MG63 (cell line): ENCODE measurements at regions not wholly inside any gene's neighbourhood (a gene's known extent, or its start where the extent isn't known, plus 50 kb on each side); places are given as distances from the start of the nearest gene placed in this dataset.
A peak's percentile ranks its signal among the peaks of the same experiment; 100 is the strongest.

Experiments used
- DNase-seq: peaks from one replicate; pipeline ENCODE4 v3.0.0-alpha.2; 2020
- H3K27me3 ChIP-seq: fragments of 250-450 bp; sonication (Bioruptor Pico); 2 replicates; pipeline ENCODE4 v1.5.1; 2020; ENCODE audit warnings: mild to moderate bottlenecking, moderate library complexity
- H3K36me3 ChIP-seq: fragments of 250-450 bp; sonication (Bioruptor Pico); 2 replicates; pipeline ENCODE4 v1.5.1; 2020; ENCODE audit warnings: mild to moderate bottlenecking, moderate library complexity
- H3K4me3 ChIP-seq: fragments of 250-450 bp; sonication (Bioruptor Pico); 2 replicates; pipeline ENCODE4 v1.5.1; 2020; ENCODE audit warnings: mild to moderate bottlenecking, moderate library complexity
- H3K9me3 ChIP-seq: fragments of 250-450 bp; sonication (Bioruptor Pico); 2 replicates; pipeline ENCODE4 v1.5.1; 2020; ENCODE audit warnings: mild to moderate bottlenecking, moderate library complexity

DNA sequence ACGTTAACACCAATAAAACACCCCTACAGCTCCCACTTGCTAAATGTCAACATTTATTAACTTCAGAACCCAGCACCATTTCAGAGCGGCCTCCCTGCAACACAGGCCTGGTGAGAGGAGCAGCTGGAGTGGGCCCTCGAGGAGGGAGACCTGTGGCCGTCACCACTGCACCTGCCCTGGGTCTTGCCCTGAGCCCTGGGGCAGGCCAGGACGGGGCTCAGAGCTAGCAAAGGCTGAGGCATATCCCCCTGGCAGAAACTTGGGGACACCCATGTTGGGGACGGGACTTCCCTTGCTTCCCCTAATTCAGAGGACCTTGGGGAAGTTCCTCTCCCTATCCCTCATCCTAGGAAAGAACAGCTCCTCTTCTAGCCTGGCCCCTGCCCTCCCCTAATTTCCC is 137.3 kb upstream of the THY1 start:
- H3K36me3 ChIP-seq: no peaks in the 10 kb centered on the region
- H3K4me3 ChIP-seq: no peak overlapping the region
- no peak for DNase-seq
- peaks cover 8% of the 10 kb centered on the region; the same call in 1 of the 2 replicates for H3K9me3 ChIP-seq
- no peaks in the 10 kb centered on the region for H3K27me3 ChIP-seq

DNA sequence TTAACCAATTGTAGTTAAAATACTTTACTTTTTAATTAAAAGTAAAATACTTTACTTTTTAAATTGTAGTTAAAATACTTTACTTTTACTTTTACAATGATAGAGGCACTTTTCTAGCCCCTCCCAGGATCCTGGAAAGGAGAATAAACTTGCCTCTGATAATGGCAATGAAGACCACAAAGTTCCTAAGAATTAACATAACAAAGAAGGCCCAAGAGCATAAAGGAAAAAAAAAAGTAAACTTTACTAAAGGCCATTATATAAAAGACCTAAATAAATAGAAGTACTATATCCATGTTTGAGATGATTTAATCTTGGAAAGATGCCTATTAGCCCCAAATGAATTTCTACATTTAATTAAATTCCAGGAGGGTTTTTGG is 129.1 kb upstream of the THY1 start:
- H3K9me3 ChIP-seq: peaks cover 6% of the 10 kb centered on the region; the same call in 1 of the 2 replicates
- H3K27me3 ChIP-seq: no peaks in the 10 kb centered on the region
- H3K4me3 ChIP-seq: no peak overlapping the region
- DNase-seq: no peak
- H3K36me3 ChIP-seq: no peaks in the 10 kb centered on the region; the same call in 1 of the 2 replicates

DNA sequence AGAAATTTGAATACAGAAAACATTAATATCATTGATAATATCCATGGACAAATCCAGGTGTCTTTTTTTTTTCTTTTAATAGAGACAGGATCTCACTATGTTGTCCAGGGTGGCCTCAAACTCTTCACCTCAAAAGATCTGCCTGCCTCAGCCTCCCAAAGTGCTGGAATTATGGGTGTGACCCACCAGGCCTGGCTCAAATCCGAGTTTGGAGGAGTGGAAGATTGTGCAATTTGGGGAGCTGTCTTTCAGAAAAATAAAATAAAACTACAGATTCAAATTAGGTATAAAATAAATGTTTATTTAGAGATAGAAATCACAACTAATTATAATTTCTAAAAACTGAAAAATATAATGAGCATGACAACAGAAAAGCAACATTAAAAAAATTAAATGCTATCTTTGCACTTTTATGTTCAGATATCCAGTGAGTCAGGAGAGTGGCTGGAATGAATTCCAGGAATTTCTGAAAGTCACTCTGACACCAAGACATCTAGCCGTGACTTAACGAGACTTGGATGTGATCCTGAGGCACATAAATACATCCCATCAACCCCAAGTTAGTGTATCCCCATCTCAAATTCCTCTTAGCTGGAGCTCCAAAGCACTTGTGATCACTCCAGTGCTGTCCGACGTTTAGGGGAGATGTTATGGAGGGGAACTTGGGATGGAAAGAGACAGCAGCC is 128.6 kb upstream of the THY1 start:
- H3K27me3 ChIP-seq: no peaks in the 10 kb centered on the region
- no peaks in the 10 kb centered on the region; the same call in 1 of the 2 replicates for H3K36me3 ChIP-seq
- H3K4me3 ChIP-seq: no peak overlapping the region
- peaks cover 6% of the 10 kb centered on the region; the same call in 1 of the 2 replicates for H3K9me3 ChIP-seq
- DNase-seq: no peak

DNA sequence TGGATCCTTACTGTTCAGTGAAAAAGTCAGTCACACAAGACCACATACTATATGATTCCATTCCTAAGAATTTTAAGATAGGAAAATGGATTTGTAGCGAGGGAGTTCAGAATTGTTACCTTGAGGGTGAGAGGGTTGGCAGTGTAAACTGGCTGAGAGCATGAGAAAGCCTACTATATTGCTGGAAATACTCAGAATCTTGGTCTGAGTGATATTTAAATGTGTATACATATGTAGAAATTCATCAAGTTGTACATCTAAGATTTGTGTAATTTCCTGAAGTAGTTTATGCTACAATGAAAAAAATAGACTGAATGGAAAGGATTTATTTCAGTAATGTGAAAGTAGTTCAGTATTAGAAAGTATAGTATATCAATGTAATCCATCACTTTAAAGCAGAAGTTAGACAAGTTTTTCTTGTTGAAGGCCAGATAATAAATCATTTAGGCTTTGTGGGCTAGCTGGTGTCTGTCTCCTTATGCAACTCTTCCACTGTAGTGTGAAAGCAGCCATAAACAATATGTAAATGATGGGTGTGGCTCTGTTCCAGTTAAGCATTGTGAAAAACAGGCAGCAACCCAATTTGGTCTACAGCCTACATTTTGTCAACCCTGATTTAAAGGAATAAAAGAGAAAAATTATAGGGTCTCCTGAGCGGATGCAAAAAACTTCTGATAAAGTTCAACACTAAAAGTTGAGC is 127.2 kb upstream of the THY1 start:
- Histone ChIP-seq H3K27me3 (no peaks in the 10 kb centered on the region), H3K36me3 (no peaks in the 10 kb centered on the region; the same call in 1 of the 2 replicates), H3K9me3 (peaks cover 6% of the 10 kb centered on the region; the same call in 1 of the 2 replicates), H3K4me3 (no peak overlapping the region)
- DNase-seq: no peak

DNA sequence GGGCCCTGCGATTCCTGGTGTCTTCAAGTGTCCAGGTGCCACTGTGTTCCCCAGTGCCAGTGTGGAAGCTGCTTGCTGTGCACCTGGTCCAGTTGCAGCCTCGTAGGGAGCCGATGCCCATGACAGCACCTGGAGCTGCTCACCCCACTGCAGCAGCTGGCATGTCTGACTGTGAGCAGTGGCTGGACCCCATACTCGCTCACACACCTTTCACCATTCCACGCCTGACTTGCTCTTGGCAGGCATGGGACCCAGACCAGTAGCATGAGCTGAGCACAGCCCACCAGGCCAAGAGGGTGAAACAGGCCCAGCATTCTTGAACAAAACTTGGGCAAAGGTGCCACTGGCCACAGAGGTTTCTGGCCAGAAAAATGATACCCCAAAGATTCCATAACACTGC is 124.5 kb upstream of the THY1 start:
- H3K4me3 ChIP-seq: no peak overlapping the region
- no peaks in the 10 kb centered on the region for H3K27me3 ChIP-seq
- no peaks in the 10 kb centered on the region; the same call in 1 of the 2 replicates for H3K36me3 ChIP-seq
- DNase-seq: no peak
- peaks cover 6% of the 10 kb centered on the region; the same call in 1 of the 2 replicates for H3K9me3 ChIP-seq

DNA sequence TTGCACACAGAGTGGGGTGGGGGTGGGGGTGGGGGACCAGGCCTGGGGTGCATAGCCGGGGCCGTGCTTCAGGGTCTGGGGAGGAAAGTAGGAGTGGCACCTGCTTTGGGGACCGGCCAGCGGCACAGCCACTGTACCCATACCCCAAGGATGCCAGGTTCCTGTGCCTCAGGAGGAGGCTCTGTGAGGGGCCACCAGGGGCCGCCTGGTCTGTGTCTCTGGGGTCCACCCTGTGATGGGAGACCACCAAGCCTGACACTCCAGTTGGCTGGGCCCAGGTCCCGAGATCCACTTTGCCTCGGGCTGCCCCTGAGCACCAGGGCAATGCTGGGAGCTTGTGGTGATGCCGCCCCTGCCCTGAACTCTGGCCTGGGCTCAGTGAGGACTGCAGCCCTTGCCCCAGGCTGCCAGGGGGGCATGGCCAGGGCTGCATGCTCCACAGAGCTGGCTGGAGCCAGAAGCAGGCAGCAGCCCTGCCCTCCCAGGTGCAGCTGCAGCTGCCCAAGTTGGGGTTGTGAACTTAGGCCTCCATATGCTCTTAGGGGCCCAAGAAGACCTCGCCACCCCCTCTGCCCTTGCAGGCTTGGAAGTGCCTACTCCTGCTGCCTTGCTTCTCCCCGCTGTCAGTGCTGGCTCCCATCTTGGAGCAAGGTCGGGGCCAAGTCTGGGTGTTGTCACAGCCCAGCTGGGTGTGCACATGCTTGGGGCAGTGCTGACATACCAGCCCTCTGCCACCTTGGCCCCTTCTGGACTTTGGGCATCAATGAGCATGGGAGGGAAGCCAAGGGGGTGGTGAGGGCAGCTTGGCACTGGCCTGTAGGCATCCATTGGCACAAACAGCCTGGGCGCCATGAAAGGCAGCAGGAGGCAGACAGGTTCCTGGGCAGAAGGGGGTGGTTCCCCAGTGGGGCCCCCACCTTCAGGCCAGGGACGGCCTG is 123.3 kb upstream of the THY1 start:
- no peak for DNase-seq
- Histone ChIP-seq H3K4me3 (no peak overlapping the region), H3K27me3 (no peaks in the 10 kb centered on the region), H3K9me3 (peaks cover 6% of the 10 kb centered on the region; the same call in 1 of the 2 replicates), H3K36me3 (no peaks in the 10 kb centered on the region; the same call in 1 of the 2 replicates)

DNA sequence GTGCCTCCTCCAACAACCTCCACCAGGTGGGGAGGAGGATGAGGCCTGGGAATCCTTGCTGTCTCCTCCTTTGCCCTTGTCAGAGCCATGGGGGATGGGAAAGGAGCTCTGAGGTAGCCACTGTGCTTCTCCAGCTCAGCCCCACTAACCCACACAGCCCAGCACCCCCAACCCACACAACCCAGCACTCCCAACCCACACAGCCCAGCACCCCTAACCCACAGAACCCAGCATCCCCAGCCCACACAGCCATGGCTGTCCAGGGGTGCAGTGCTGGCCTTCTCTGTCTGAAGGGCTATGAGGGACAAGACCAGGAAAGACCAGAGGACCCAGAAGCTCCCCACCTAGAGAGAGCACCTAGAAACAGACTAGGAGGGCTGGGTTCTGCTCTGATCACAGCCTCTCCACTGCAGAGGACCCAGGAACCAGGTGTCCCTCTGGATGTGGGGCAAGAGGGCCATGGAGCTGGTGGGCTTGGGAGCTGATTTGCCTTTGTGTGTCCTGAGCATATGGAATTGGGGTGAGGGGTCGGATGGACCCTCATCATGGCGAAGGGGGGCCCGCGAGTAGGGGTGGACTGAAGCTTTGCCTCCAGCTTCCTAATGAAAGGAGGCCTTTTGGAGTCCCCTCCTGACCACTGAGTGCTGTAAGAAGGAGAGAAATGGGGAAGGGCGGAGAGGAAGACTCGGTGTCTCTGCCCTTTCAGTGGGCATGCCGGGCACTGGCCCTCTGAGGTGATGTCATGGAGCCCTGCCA is 117.6 kb upstream of the THY1 start:
- no peak for DNase-seq
- no peaks in the 10 kb centered on the region for H3K9me3 ChIP-seq
- H3K4me3 ChIP-seq: no peak overlapping the region
- no peaks in the 10 kb centered on the region for H3K27me3 ChIP-seq
- H3K36me3 ChIP-seq: no peaks in the 10 kb centered on the region

DNA sequence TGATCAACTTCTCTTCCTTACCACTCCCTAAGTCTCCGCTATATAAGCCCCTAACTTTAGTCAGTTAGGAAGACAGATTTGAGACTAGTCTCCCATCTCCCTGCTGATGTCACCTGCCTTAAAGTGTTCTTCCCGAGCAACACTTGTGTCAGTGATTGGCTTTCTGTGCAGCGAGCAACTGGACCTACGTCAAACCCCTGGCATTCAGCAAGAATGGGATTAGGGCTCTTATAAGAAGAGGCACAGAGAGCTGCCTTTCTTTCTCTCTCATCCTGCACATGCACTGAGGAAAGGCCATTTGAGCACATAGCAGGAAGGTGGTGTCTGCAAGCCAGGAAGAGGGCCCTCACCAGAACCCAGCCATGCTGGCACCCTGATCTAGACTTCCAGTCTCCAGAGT is 116.6 kb upstream of the THY1 start:
- Histone ChIP-seq H3K36me3 (no peaks in the 10 kb centered on the region), H3K27me3 (no peaks in the 10 kb centered on the region), H3K9me3 (no peaks in the 10 kb centered on the region), H3K4me3 (no peak overlapping the region)
- no peak for DNase-seq

DNA sequence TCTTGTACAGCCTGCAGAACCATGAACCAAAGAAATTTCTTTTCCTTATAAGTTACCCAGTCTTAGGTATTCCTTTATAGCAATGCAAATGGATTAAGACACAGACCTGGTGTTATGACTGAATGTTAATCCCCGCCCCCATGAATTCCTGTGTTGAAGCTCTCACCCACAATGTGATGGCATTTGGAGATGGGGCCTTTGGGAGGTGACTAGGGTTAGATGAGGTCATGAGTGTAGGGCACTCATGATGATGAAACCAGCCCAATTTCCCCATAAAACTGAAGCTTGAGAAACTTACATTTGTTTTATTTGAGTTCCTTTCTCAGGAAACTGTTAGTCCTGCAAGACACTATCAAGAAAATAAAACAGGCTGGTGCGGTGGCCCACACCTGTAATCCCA is 115.8 kb upstream of the THY1 start:
- Histone ChIP-seq H3K9me3 (no peaks in the 10 kb centered on the region), H3K27me3 (no peaks in the 10 kb centered on the region)
- DNase-seq: peak; percentile 7

DNA sequence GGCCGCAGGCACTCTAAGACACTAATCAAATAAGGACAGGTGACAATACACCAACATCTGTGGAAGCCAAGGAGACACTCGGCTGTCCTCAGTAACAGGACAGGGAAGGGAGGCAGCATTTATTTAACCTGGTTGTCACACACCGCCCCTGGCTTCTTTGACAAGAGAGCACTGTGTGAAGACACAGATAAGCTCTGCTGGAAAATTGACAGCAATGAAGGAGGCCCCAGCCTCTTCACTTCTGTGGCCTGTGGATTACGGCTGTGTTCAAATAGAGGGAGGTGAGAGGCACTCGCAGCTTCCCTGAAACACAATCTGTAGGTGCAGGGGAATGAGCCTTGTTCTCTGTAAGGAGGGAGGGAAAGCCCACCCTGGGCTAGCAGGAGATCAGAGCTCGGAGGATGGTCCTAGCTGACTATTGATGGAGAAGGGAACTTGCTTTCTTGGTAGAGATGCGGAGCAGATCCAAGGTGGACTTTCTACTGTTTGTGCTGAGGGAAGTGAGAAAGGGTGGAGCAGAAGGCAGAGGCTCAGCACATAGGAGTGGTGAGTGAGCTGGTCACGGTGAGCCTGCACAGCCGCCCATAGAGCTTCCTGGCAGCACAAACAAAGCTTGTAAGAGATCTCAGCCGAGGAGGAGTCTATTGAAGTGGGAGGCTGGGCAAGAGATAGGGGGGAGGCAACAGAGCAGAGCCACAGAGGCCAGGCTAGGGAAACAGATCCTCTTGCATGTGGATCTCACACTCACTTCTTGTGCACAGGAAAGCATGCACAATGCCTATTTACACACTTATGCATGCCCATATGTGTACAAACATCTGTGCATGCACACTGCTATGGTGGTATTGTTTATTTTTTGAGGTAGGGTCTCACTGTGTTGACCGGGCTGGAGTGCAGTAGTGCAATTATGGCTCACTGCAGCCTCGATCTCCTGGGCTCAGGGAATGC is 114.6 kb upstream of the THY1 start:
- no peaks in the 10 kb centered on the region for H3K27me3 ChIP-seq
- H3K36me3 ChIP-seq: no peaks in the 10 kb centered on the region
- no peak overlapping the region for H3K4me3 ChIP-seq
- H3K9me3 ChIP-seq: no peaks in the 10 kb centered on the region
- no peak for DNase-seq

More for the DNA sequence above, 115.8 kb upstream of the THY1 start:
- Histone ChIP-seq H3K36me3 (no peaks in the 10 kb centered on the region), H3K4me3 (no peak overlapping the region)

DNA sequence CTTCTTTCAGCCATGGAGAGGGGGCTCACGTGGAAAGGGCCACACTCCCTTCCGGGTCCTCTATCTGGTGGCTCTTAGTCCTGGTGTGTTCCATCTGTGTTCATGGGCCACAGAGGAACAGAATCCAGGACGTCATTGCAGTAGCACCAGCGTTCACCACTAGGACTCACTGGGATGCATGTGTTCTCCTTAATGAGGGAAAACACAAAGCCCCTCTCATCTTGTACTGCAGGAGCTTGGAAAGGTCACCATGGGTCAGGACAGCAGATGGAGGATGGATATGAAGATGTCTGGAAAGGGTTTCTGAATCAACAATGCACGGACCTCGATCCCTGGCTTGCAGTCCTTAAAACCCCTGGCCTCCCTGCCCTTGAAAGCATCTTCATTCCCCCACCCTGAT is 113.8 kb upstream of the THY1 start:
- no peak for DNase-seq
- Histone ChIP-seq H3K9me3 (no peaks in the 10 kb centered on the region), H3K36me3 (no peaks in the 10 kb centered on the region), H3K27me3 (no peaks in the 10 kb centered on the region), H3K4me3 (no peak overlapping the region)

DNA sequence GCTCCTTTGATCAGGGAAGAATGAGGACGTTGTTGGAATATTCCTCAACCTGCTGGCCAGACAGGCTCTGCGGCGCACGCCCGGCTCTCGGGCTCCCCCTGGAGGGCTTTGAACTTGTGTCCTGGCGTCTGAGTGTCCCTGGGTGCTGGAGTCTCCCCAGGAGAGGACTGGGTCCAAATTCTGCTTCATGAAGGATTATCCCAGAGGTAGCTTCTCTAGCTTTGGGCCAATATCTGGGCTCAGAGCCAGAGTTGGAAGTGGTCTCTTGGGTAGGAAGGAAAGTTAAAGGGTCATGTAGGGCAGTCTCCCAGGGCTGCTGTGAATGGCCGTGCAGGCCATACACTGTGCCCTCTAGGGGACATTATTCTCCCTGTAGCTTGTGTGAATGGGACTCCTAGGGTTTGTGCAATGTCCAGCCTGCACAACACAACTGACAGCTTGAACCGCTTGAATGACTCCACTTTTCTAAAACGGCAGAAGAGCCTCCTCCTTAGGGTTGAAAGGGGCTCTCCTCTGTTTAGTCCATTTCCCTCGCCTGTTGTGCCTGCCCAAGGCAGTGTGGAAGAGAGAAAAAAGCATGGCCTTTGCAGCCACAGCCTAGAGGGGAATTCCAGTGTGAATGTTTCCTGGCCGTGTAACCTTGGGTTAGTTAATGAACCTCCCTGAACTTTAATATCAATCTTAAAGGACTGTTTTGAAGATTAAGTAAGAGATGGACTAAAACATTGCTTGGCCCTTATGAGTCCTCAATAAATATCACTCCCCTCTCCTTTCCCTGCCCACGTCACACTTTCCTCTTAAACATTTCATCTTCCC is 111.2 kb upstream of the THY1 start:
- H3K36me3 ChIP-seq: no peaks in the 10 kb centered on the region
- no peaks in the 10 kb centered on the region for H3K27me3 ChIP-seq
- DNase-seq: peak; percentile 72
- no peaks in the 10 kb centered on the region for H3K9me3 ChIP-seq
- H3K4me3 ChIP-seq: no peak overlapping the region

DNA sequence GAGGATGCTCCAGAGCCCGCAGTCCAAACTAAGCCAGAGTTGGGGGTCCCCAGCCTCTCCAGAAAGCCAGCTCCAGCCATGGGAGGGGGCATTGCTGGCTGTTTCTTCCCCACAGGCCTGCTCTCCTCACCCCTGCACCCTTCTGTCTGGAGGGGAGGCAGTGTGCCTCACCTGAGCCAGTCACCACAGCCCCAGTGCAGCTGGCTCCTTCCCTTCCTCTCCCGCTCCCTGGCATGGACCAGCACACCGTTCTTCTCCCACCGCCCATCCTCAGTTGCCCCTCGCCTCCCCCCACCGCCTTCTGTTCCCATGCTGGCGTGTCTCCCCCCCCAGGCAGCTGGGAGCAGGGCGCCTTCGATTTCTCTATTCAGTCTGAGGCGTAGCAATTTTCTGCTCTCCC is 110.5 kb upstream of the THY1 start:
- no peaks in the 10 kb centered on the region for H3K36me3 ChIP-seq
- no peaks in the 10 kb centered on the region for H3K9me3 ChIP-seq
- no peak overlapping the region for H3K4me3 ChIP-seq
- no peak for DNase-seq
- no peaks in the 10 kb centered on the region for H3K27me3 ChIP-seq

DNA sequence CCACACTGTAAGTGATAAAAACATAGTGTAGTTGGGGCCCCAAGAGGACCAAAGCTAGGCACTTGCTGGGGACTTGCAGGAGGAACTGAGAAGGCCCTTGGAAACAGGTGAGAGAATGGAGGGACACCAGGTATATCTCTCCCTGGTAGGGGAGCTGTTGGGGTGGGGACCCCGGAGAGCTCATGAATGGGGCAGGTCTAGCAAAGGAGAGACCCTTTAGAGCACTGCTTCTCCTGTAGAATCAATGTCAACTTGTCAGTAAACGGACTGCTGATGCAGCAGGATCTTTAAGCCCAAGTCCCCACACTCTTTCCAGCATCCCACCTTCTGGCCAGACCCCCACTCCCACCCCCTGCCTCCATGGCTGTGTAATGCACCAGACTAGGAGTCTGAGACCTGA is 109.6 kb upstream of the THY1 start:
- no peaks in the 10 kb centered on the region for H3K27me3 ChIP-seq
- no peak for DNase-seq
- no peaks in the 10 kb centered on the region for H3K9me3 ChIP-seq

DNA sequence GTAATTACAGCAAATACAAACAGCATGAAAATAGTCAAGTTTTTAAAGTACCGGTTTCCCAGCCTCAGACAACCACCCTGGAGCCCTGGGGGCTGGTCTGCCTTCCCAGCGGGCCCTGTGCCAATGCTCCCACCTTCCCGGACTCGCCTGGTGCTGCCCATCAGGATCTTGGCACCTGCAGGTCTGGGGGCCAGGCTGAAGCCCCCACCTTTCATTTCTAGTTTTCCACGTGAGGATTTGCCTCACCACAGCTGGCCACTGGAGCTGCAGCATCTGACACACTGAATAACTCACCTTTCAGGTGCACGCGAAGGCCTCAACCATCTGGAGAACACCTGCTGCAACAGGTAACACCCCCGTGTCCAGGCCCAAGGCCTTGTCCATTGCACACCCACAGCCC is 108.7 kb upstream of the THY1 start:
- Histone ChIP-seq H3K27me3 (no peaks in the 10 kb centered on the region), H3K4me3 (no peak overlapping the region), H3K36me3 (no peaks in the 10 kb centered on the region), H3K9me3 (no peaks in the 10 kb centered on the region)
- DNase-seq: no peak

More for the DNA sequence above, 109.6 kb upstream of the THY1 start:
- H3K36me3 ChIP-seq: no peaks in the 10 kb centered on the region
- no peak overlapping the region for H3K4me3 ChIP-seq
